PC-9 (cell line): ENCODE measurements at regions not wholly inside any gene's neighbourhood (a gene's known extent, or its start where the extent isn't known, plus 50 kb on each side); places are given as distances from the start of the nearest gene placed in this dataset.

ENCODE experiments used
- BruUV-seq: library from RNA; stranded (reverse); fragments of 400-500 nt; replicated peaks from 2 replicates; lab custom pipeline; 2021; lab: Mats Ljungman, UMichigan
- CTCF ChIA-PET: fragments of 300-600 bp; sonication (Branson Sonifier 250); formaldehyde crosslinking; loops from one replicate; lab custom pipeline; 2022; ENCODE audit warnings: antibody characterized with exemption; lab: Charles Lee
- POLR2A ChIA-PET: fragments of 300-600 bp; sonication (Branson Sonifier 250); formaldehyde crosslinking; loops from one replicate; lab custom pipeline; 2022; ENCODE audit warnings: antibody characterized with exemption; ENCODE audit not compliant: unreplicated experiment; lab: Charles Lee
- DNase-seq, 2 experiments: peaks; one replicate each; pipeline versions ENCODE4 v3.0.0 to v3.0.0-alpha.2; 2015 to 2022; ENCODE audit warnings: mixed read lengths in 1 of 2
- H2AFZ ChIP-seq: fragments of 200-600 bp; sonication (generic); 2 replicates; pipeline ENCODE4 v1.8.1; 2017; ENCODE audit warnings: antibody characterized with exemption
- H3F3A ChIP-seq: fragments of 200-600 bp; sonication (generic); 2 replicates; pipeline ENCODE4 v1.8.1; 2017; ENCODE audit warnings: antibody characterized with exemption, mild to moderate bottlenecking, low read depth; ENCODE audit not compliant: insufficient read depth
- H3K27ac ChIP-seq: fragments of 200-600 bp; sonication (generic); 2 replicates; pipeline ENCODE4 v1.6.1; 2016; ENCODE audit warnings: mixed run types
- H3K27me3 ChIP-seq: fragments of 200-600 bp; sonication (generic); 2 replicates; pipeline ENCODE4 v1.6.1; 2016; ENCODE audit warnings: low read depth, mixed run types; ENCODE audit not compliant: insufficient read depth
- H3K36me3 ChIP-seq: fragments of 200-600 bp; sonication (generic); 2 replicates; pipeline ENCODE4 v1.6.1; 2016; ENCODE audit warnings: low read depth, mixed run types
- H3K4me1 ChIP-seq: fragments of 200-600 bp; sonication (generic); replicated peaks from 2 replicates; pipeline ENCODE4 v1.6.1; 2016; ENCODE audit warnings: mixed run types; ENCODE audit not compliant: insufficient read depth
- H3K4me2 ChIP-seq: fragments of 200-600 bp; sonication (generic); 2 replicates; pipeline ENCODE4 v1.6.1; 2017; ENCODE audit warnings: mixed run types
- H3K4me3 ChIP-seq: fragments of 200-600 bp; sonication (generic); 2 replicates; pipeline ENCODE4 v1.6.1; 2016; ENCODE audit warnings: mixed run types
- H3K79me2 ChIP-seq: fragments of 200-600 bp; sonication (generic); 2 replicates; pipeline ENCODE4 v1.6.1; 2017; ENCODE audit warnings: low read depth, mixed run types
- H3K9me2 ChIP-seq: fragments of 200-600 bp; sonication (generic); 2 replicates; pipeline ENCODE4 v1.8.1; 2017; ENCODE audit warnings: mild to moderate bottlenecking; ENCODE audit not compliant: insufficient read depth
- H3K9me3 ChIP-seq: fragments of 200-600 bp; sonication (generic); 2 replicates; pipeline ENCODE4 v1.8.1; 2016; ENCODE audit warnings: low read depth; ENCODE audit not compliant: insufficient read depth
- H4K20me1 ChIP-seq: fragments of 200-600 bp; sonication (generic); 2 replicates; pipeline ENCODE4 v1.8.1; 2017; ENCODE audit not compliant: insufficient read depth
- CTCF ChIP-seq: fragments of 200-600 bp; sonication (generic); conservative IDR thresholded peaks from 2 replicates; pipeline ENCODE4 v1.6.1; 2017; ENCODE audit warnings: mixed run types, antibody characterized with exemption, mild to moderate bottlenecking, moderate library complexity
- EZH2 ChIP-seq: fragments of 200-600 bp; sonication (generic); IDR thresholded peaks from 2 replicates; pipeline ENCODE4 v1.8.0; 2017; ENCODE audit warnings: antibody characterized with exemption, low read depth
- intact Hi-C: fragments of 100-400 bp; cut with micrococcal nuclease; formaldehyde crosslinking; loops from one replicate; pipeline ENCODE4 v1.10.0; 2022; ENCODE audit not compliant: unreplicated experiment

- Histone ChIP-seq H3K4me1 (no peaks in the 10 kb centered on the region), H3K27ac (no peak overlapping the region), H3K4me3 (no peak overlapping the region), H3K4me2 (no peak overlapping the region), H2AFZ (no peak overlapping the region), H3K79me2 (no peaks in the 10 kb centered on the region), H3K9me3 (no peaks in the 10 kb centered on the region), H3K27me3 (no peaks in the 10 kb centered on the region), H3K36me3 (no peaks in the 10 kb centered on the region), H3K9me2 (no peaks in the 10 kb centered on the region), H3F3A (no peaks in the 10 kb centered on the region), H4K20me1 (no peaks in the 10 kb centered on the region)
- DNase-seq, result no peak
- CTCF ChIA-PET, result no interaction called here
- intact Hi-C loops, result no loop called here
- TF ChIP-seq EZH2 (no peak), CTCF (no peak)
- BruUV-seq, result no TSS peak
- POLR2A ChIA-PET, result no interaction called here
Observed at GRCh38 chr4:25550376-25551030, 105.1 kb upstream of the SLC34A2 start.

DNA sequence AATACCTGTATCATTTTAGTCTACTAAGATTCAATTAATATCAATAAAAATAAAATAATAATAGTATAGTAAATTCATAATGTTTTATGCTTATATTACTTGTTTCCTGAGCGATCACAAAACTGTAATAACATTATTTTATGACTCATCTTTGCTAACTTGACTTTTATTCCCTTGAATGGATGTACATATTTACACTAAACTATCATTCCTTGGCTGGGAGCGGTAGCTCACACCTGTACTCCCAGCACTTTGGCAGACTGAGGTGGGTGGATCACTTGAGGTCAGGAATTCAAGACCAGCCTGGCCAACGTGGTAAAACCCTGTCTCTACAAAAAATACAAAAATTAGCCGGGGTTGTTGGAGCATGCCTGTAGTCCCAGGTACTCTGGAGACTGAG, 104.0 kb upstream of the SLC34A2 start:
- intact Hi-C loops, result no loop called here
- H3K9me2 ChIP-seq, result no peaks in the 10 kb centered on the region
- ChIA-PET CTCF (no interaction called here), POLR2A (no interaction called here)
- TF ChIP-seq CTCF, result no peak
- no peak for TF ChIP-seq EZH2
- no peaks in the 10 kb centered on the region for H3K4me1 ChIP-seq
- no peak overlapping the region for H3K27ac ChIP-seq
- no peaks in the 10 kb centered on the region for H3K27me3 ChIP-seq
- no peaks in the 10 kb centered on the region for H3K9me3 ChIP-seq
- no peak overlapping the region for H3K4me2 ChIP-seq
- no peaks in the 10 kb centered on the region for H3K36me3 ChIP-seq
- no peak overlapping the region for H3K4me3 ChIP-seq
- BruUV-seq, result no TSS peak
- no peak overlapping the region for H2AFZ ChIP-seq
- no peaks in the 10 kb centered on the region for H3K79me2 ChIP-seq
- H4K20me1 ChIP-seq, result no peaks in the 10 kb centered on the region
- H3F3A ChIP-seq, result no peaks in the 10 kb centered on the region
- DNase-seq, result peak; percentile 7 to 53

DNA sequence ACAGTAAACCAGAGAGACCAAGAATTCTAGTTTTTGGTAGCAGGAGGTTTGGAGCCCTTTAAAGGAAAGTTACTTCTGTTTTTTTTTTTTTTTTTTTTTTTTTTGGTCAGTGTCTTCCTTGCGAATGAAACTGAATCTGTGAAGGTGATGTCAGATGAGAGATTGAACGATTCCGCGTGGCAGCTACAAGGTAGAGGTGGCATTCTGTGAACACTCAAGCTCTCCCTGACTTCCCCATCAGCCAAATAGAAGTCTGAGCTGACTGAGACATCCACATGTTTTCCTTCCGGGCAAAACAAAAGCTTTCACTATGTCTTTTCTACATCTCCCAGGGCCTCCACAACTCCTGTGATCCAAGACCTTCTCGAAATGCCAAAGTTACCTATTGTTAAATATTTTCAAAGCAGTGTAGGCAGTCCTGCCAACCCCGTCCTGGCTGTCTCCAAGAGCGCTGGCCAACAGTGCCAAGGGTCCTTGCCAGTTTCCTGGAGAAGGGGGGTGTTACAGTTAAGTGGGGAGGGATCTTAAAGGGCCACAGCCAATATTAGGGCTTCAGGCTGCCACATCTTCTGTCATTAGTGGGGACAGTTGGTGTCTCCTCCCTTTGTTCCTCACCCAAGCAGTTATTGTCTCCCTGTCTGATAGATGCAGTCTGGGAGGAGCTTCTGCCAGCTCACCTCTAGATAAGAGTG, 102.9 kb upstream of the SLC34A2 start:
- no TSS peak for BruUV-seq
- Histone ChIP-seq H3K4me3 (no peak overlapping the region), H3K27me3 (no peaks in the 10 kb centered on the region), H3K36me3 (no peaks in the 10 kb centered on the region), H3K9me2 (no peaks in the 10 kb centered on the region), H3K4me1 (no peaks in the 10 kb centered on the region), H3K9me3 (no peaks in the 10 kb centered on the region), H4K20me1 (no peaks in the 10 kb centered on the region), H3K79me2 (no peaks in the 10 kb centered on the region), H2AFZ (no peak overlapping the region), H3K27ac (no peak overlapping the region), H3F3A (no peaks in the 10 kb centered on the region), H3K4me2 (no peak overlapping the region)
- CTCF ChIA-PET, result no interaction called here
- intact Hi-C loops, result no loop called here
- DNase-seq, result peak in 1 of 2 experiments; percentile 6
- POLR2A ChIA-PET, result no interaction called here
- TF ChIP-seq EZH2 (no peak), CTCF (no peak)
